HG02938 (cell line): ENCODE measurements at regions not wholly inside any gene's neighbourhood (a gene's known extent, or its start where the extent isn't known, plus 50 kb on each side); places are given as distances from the start of the nearest gene placed in this dataset.

Source experiments
- ATAC-seq: cut with Tn5 transposase; IDR thresholded peaks from one replicate; pipeline ENCODE4 v1.9.1; 2021; ENCODE audit warnings: mild to moderate bottlenecking, moderate library complexity; ENCODE audit not compliant: unreplicated experiment

DNA sequence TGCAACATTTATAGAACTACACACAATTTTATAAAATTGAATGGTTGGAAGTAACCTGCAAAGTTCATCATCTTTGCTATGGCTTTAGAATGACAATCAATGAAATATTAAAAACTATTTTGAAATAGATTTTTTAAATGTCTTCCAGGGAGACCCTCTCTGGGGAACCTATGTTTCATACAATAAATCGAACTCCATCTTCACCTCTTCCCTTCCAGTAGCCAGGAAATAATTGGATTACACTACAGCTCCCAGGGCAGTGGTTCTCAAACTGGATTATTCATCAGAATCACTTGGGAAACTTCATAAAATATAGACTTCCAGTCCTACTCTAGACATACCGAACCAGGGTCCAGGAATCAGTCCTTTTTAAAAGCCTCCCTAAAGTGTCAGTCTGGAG, 328.4 kb downstream of the DUSP6 start:
- ATAC-seq: no peak

DNA sequence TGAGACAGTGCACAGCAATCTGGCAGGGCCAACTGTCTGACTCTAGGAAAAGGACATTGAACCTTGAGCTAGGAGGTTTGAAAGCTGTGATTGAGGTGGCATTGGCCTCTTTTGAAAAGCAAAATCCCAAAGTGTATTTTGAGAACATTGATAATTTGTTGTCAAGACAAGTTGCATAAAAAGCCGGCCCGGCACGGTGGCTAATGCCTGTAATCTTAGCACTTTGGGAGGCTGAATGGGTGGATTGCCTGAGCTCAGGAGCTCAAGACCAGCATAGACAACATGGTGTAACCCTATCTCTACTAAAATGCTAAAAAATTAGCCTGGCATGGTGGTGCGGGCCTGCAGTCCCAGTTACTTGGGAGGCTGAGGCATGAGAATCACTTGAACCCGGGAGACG, 331.6 kb downstream of the DUSP6 start:
- no peak for ATAC-seq

DNA sequence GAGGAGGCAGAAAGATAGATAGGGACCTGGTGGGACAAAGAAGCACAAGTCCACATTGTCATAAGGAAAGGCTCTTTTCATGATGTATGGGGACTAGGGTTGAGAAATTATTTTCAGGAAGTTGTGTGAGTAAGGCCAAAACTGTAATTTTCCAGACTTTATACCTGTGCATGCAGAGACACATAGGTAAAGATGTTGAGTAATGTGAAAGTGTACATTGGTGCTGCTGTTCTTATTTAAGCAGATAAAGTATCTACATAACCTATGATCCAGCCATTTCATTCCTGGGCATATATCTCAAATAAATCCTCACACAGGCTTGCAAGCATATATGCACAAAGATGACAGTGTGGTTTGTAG, 332.2 kb downstream of the DUSP6 start:
- ATAC-seq: no peak

DNA sequence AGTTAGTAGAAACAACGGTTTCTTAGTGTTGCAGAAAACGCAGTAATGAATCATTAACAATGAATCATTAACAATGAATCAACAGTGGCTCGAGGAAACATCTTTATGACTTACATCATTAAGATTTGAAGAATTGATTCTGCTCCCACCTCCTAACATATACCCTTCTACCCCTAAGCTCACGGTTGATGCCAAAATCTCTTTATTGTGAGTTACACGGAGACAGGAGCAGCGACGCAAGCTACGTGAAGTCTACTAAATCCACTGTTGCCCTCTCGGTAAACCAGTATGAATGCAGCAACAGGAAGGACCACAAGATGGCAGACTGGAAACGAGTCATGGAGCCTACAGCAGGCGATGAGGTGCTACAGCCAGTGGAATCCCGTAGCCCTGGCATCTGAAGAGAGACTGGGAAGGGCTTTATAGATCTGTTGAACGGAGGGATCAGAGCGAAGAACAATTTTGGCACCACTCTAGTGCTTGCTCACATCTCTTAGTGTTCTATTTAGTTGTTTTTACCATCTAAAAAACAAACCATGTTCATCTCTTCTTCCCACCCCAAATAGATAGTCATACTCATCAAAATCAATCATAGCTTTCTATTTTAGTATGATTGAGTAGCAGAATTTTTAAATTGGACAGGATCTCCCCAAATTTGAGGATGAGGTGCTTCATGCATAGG, 332.7 kb downstream of the DUSP6 start:
- ATAC-seq: peak; percentile 95

DNA sequence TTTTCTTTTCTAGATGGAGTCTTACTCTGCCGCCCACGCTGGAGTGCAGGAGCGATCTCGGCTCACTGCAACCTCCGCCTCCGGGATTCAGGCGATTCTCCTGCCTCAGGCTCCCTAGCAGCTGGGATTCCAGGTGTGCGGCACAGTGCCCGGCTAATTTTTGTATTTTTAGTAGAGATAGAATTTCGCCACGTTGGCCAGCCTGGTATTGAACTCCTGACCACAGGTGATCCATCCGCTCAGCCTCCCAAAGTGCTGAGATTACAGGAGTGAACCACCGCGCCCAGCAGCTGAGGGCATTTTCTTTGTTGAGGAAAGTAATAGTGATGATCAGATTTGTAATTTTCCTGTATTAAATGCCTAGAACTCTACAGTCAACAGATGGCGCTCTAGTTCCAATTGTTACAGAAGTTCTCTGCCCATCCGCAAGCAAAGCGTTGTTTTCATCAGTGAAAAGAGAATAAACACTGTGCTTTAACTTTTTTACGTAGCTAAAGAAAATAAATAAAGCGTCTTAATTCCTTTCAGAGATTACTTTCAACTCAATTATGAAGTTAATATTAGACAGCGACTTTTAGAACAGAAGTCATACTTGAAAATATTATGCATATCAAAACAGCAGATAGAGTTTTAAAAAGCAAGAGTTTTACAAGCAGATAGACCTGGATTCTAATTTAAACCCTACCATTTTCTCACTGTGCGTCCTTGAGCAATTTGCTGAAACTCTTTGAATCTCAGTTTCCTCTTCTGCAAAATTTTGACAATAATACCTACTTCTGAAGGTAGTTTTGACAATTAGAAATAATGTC, 335.1 kb downstream of the DUSP6 start:
- peak; percentile 48 for ATAC-seq

DNA sequence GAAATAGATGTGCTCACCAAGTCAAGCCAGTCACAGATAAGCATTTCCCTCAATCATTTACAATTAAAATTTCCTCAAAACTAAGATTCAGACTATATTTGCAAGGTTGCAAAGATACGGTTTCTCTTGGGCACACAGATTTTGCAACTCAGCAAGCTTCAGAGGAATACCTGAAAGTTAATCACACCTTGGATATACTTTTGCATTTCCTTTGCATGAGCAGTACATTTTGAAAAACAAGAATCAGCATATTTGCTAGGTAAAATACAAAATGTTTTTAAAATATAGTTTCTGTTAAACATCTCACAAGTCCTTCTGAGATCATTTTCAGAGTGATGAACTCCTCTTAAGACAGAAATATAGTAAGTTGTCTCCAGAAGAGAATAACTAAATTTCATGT, 336.9 kb downstream of the DUSP6 start:
- ATAC-seq: no peak

DNA sequence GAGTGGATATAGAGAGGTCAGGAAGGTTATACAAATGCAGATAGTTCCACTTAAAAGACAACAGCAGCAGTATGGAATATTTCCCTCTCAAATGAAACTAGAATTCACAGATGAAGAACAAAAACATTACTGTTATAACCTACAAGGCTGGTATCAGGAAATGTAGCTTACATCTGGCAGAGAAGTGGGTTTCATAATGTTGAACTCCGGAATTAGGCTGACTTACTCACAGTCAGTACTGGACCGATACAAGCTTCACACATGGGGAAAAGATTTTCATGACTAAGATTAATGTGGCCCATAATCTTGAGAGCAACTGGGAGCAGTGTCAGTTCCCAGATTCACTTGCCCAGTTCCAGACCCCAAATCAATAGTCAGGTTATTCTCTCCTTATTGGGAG, 353.9 kb downstream of the DUSP6 start:
- no peak for ATAC-seq

DNA sequence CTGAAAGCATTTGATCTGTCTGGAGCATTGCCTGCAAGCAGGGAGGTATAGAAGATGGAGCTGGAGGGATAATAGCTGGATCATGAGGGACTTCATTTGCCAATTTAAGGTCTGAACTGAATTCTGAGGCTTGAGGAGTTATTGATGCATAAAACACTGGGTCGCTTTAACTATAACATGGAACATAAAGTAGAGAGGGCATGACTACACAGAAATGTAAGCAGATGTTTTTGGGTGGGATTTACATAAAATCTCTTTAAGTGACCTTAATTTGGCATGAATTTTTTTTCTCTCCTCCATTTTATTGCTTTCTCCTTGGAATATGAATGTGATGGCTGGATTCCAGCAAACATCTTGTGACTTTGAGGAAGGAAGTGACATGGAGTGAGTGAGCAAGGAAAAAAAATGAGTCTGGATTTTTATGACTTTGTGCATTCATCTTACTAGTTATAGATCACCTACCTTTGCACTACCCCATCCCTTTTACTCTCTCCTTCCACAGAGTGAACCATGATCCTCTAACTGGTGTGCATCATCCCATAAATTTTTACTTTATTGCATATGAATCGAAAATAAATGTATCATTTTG, 356.0 kb downstream of the DUSP6 start:
- ATAC-seq: no peak

DNA sequence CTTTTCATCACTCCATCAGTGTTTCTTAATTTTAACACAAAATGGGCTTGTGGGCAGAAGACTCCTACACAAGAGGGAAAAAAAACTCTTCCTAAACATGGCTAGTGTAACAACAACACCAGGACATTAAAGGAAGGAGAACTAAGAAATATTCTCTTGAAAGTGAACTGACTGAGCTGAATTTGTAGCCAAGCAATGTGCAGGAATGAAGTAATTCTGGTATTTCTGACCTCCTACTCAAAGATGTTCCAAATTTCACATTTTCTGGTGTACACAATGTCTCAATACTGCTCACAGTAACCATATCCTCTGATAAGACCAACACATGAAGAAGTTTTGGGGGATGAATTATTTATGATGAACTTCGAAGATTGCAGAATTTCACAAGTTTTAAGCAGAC, 357.3 kb downstream of the DUSP6 start:
- no peak for ATAC-seq

DNA sequence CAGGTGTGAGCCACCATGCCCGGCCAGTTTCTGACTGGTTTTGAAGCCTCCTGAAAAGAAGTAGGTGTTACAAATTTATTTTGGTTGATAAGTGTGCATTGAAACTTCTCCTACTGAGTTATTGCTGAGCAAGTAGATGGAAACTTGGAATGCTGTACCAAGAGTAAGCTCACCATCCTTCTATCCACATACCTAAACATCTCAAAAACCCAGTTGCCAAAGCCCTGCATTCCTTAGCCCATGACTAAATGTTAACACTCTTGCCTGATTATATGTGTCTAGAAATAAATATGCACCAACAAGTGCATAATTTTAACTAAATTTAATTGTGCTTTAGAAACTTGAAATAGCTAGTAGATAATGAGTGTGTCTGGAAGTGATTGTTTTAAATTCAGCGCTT, 357.8 kb downstream of the DUSP6 start:
- no peak for ATAC-seq

DNA sequence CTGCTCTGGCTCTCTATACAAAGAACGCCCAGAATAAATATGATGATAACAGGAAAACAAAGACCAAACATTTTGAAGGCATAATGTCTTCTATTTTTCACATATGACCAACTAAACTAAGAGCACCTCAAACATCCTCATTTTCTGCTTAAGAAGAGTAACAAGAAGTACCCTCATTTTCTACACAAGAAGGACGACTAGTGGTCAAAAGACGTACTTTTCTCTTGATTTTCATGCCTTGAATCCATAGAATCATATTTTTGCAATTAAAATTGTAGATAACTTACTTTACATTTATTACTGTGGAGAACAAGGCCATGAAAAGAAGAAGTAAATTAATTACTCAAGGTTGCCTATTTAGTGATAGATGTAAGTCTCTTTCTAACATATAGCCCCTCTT, 358.6 kb downstream of the DUSP6 start:
- peak; percentile 44 for ATAC-seq

DNA sequence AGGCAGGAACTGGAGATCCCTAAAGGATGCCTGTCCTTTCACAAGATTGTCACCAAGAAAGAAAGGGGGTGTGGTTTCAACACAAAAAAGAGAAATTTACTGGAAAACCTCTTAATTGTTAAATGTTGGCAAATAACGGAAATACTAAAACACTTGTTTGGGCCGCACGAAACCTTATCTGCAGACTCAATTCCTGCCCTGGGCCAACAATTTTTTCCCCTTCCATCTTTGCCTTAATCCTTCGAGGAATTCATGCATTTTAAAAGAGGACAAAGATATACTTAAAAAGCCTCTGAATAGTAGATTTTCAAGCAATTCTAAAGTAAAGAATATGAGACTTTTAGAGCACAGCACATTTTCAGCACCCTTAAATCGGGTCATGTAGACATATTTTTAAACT, 366.2 kb downstream of the DUSP6 start:
- ATAC-seq: no peak

DNA sequence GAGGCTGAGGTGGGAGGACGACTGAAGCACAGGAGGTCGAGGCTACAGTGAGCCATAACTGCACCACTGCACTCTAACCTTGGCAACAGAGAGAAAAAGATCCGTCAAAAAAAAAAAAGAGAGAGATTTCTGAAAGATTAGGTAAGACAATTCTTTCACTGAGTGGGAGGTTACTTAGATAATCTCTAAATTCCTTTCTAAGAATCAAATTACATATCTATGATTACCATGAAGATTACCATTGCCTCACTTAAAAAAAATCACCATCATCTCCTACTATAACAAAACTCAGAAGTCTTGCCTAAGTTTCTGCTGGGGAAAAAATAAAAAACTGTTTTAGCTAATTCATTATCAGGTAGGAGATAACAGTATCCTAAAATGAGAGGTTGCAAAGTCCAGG, 366.7 kb downstream of the DUSP6 start:
- no peak for ATAC-seq

DNA sequence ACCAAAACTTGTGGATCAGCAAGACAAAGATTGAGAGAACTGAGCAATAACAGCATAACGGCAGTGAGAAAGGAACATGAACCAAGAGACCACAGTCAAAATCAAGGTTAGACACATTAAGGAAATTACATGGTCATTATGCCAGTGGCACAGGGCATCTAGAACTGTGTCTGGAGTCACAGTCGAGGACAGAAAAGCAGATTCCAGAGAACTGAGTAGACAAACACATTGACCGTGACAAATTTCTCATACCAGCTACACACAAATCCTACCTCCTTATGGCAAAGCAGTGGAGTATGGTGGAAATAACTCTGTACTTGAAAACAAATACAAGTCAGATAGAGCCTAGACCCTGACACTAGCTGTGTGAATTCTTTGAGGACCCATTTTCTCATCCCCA, 367.3 kb downstream of the DUSP6 start:
- ATAC-seq: no peak

DNA sequence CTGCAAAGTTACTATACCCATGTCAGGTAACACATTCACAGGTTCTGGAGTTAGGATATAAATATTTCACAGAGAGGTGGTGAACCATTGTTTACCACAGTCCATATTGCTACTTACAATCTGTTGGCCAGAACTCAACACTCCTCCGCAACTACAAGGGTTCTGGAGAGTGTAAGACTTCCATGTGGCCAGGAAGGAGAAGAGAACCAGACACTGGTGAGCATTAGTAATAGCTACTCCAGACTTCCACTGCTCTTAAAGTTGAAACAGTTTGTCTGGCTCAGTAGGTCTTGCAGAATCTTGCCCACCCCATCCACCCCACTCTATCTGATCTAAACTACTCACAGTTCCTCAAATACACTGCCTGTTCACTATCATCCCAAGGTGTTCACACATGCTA, 369.6 kb downstream of the DUSP6 start:
- no peak for ATAC-seq

DNA sequence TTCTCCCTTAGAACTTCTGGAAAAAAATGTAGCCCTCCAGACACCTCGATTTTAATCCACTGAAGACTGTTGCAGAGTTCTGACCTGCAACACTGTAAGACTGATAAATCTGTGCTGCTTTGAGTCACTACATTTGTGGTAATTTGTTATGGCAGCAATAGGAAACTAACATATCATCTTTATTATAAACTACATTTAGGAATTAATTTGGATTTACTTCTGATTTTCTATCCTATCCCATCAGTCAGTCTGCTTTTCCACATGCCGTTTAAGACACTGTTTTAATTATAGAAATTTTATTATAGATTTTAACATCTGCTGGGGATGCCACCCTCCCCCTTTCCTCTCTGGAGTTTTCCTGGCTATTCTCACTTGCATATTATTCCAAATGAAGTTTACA, 375.2 kb downstream of the DUSP6 start:
- ATAC-seq: no peak

DNA sequence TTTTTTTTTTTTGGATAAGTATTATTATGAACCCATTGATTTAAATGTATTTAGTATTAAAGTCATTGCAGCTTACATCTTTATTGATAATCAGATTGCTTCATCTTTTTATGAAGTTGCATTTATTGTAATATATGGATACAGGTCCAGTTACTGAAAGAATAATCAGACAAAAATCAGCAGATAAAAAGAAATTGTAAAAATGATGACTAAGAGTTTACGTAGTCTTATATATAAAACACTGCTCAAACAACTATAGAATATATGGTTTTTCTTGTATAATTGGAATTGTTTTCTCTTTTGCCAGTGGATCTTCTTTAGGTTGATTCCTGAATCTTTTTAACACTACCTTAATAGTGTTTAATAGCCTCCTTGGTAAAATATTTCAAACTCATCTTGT, 378.3 kb downstream of the DUSP6 start:
- no peak for ATAC-seq

DNA sequence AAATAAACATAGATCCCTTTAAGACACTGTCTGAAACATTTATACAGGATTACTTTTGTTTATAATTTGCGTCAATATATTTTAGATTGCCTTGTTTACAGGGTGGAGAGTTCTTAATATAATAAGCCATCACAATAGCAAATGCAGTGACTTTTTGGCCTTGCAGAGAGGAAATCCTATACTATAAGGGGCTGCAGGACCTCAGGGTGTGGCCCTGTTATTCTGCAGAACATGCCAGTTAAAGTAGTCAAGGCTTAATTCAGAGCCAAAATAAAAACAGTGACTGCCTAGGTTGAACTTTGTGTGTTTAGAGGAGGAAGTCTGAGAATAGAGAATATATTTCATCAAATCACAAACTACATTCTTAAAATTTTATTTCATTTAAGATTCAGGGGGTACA, 381.6 kb downstream of the DUSP6 start:
- no peak for ATAC-seq

DNA sequence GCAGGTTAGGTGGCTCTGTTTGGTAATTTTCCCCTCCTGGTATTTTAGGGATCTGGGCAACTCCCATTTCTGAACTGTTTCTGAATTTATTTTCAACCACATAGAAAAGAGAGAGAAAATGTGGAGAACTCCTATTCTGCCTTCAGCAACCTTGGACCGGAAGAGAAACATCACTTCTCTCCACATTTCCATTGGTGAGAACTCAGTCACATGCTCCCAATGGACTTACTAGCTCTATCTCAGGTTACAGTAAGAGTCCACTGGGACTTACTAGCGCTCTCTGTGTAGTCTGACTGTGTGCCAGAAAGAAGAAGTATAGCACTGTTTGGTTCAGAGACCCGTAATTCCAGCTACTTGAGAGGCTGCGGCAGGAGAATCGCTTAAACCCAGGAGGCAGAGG, 383.2 kb downstream of the DUSP6 start:
- ATAC-seq: no peak

DNA sequence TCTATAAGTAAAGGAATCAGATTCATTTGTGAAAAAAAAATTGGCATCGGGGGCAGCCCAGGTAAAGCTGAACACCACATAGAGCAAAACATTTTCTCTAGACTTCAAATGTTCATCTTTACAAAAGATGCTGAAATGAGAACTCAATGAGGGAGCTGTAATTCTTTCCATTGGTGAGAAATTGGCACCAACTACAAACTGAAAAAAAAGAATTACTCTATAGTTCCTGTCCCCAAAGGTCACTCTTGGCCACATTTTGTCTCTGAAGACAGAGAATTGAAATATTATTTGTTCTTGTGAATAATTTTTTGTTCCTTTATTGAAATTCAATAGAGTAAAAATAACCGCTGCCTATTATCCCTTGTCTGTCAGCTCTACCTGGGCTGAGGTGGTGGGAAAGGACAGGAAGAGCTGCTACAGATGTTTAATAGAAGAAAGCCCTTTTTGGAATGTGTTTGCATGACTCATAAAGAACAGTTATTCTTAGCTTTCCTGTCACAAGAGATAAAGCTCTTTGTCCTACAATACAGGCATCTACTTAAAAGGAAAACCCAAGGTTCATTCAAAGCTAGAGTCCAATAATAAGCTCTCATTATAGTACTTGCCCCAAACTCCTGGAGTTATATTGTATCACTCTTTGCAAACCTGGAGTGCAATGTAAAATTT, 380.1 kb upstream of the KITLG start:
- ATAC-seq: no peak

DNA sequence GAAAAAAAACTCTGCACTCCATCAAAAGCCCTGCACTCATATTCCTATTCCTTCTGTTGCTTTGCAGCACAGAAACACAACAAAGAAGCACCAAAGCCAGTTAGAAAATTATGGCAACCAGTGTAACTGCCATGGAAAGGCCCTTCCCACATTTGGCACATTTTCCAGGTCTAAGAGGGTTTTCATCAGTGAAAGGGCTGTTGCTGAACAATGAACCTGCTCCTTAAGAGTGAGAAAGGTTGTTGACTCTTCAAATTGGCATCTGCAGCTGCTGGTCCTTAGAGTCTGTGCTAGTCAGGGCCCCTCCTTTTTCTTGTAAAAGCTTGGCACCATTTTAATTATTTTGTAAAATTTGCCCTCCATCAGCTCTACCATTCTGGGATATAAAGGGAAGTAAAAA, 378.7 kb upstream of the KITLG start:
- ATAC-seq: no peak

DNA sequence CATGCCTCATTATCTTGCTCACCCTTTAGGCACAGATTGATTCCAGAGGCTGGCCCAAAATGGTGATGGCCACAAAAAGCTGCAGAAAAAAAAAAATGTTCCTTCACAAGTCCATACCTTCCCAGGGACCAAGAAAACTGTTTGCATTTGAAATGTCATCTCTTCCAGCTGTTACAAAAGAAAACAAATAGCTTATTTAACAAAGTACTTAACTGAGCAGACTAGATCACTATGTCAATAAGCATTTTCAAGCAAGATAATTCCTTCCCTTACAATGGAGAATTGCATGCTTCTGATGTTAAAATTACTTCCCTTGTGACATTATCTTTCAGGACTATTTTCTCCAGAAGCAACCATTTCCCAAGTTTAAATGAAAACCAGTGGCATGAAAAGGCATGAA, 377.9 kb upstream of the KITLG start:
- ATAC-seq: no peak
